OCI-LY7 (cell line): ENCODE measurements at regions not wholly inside any gene's neighbourhood (a gene's known extent, or its start where the extent isn't known, plus 50 kb on each side); places are given as distances from the start of the nearest gene placed in this dataset.

ENCODE experiments used
- BruUV-seq: library from RNA; stranded (reverse); fragments of 400-500 nt; replicated peaks from 2 replicates; lab custom pipeline; 2021; lab: Mats Ljungman, UMichigan
- CTCF ChIA-PET: fragments of 300-600 bp; sonication (Branson Sonifier 250); formaldehyde crosslinking; loops from one replicate; lab custom pipeline; 2022; ENCODE audit warnings: antibody characterized with exemption; ENCODE audit not compliant: unreplicated experiment; lab: Charles Lee
- POLR2A ChIA-PET: fragments of 300-600 bp; sonication (Branson Sonifier 250); formaldehyde crosslinking; loops from one replicate; lab custom pipeline; 2022; ENCODE audit warnings: antibody characterized with exemption; lab: Charles Lee
- DNase-seq: peaks from one replicate; pipeline ENCODE4 v3.0.0-alpha.2; 2015; ENCODE audit warnings: low spot score
- H2AFZ ChIP-seq: fragments of 200-600 bp; sonication (generic), shearing (Covaris generic); 2 replicates; pipeline ENCODE4 v1.6.1; 2014; ENCODE audit warnings: mild to moderate bottlenecking, antibody characterized with exemption, low read length, moderate library complexity
- H3K27ac ChIP-seq: fragments of 200-600 bp; sonication (generic); 2 replicates; pipeline ENCODE4 v1.5.1; 2014; ENCODE audit warnings: mixed run types, low read depth, mild to moderate bottlenecking, moderate library complexity, low read length, inconsistent platforms; ENCODE audit not compliant: poor library complexity, severe bottlenecking
- H3K36me3 ChIP-seq: fragments of 200-600 bp; sonication (generic); 2 replicates; pipeline ENCODE4 v1.6.1; 2014; ENCODE audit warnings: mild to moderate bottlenecking, antibody characterized with exemption, low read length, moderate library complexity, mixed read lengths; ENCODE audit not compliant: insufficient read depth
- H3K4me1 ChIP-seq: fragments of 200-600 bp; sonication (generic); 2 replicates; pipeline ENCODE4 v1.5.1; 2014; ENCODE audit warnings: mild to moderate bottlenecking, low read length; ENCODE audit not compliant: insufficient read depth, poor library complexity, severe bottlenecking
- H3K4me2 ChIP-seq: fragments of 200-600 bp; sonication (generic); 2 replicates; pipeline ENCODE4 v1.6.1; 2014; ENCODE audit warnings: mild to moderate bottlenecking, low read length
- H3K4me3 ChIP-seq: fragments of 200-600 bp; sonication (generic); 2 replicates; pipeline ENCODE4 v1.5.1; 2014; ENCODE audit warnings: mild to moderate bottlenecking, low read depth, low read length; ENCODE audit not compliant: poor library complexity, severe bottlenecking
- H3K79me2 ChIP-seq: fragments of 200-600 bp; sonication (generic); 2 replicates; pipeline ENCODE4 v1.6.1; 2016; ENCODE audit warnings: low read depth, mild to moderate bottlenecking, low read length, moderate library complexity, mixed read lengths; ENCODE audit not compliant: insufficient read depth
- H3K9me2 ChIP-seq: fragments of 200-600 bp; sonication (generic); 2 replicates; pipeline ENCODE4 v1.6.1; 2016; ENCODE audit warnings: mild to moderate bottlenecking, low read length, mixed read lengths; ENCODE audit not compliant: insufficient read depth
- H3K9me3 ChIP-seq: fragments of 200-600 bp; sonication (generic); 2 replicates; pipeline ENCODE4 v1.6.1; 2014; ENCODE audit warnings: mild to moderate bottlenecking, mixed run types, low read length, mixed read lengths
- H4K20me1 ChIP-seq: fragments of 200-600 bp; sonication (generic); 2 replicates; pipeline ENCODE4 v1.6.1; 2014; ENCODE audit warnings: mild to moderate bottlenecking, antibody characterized with exemption, low read length, moderate library complexity, mixed read lengths; ENCODE audit not compliant: insufficient read depth
- CTCF ChIP-seq: fragments of 200-600 bp; sonication (generic); conservative IDR thresholded peaks from 2 replicates; pipeline ENCODE4 v1.5.1; 2014; ENCODE audit warnings: mild to moderate bottlenecking, antibody characterized with exemption, low read length, moderate library complexity, mixed read lengths
- EZH2phosphoT487 ChIP-seq: fragments of 200-600 bp; sonication (generic); IDR thresholded peaks from 2 replicates; pipeline ENCODE4 v1.6.1; 2018; ENCODE audit warnings: low read depth, borderline replicate concordance, mild to moderate bottlenecking, mixed run types, antibody characterized with exemption, low read length, moderate library complexity, mixed read lengths
- intact Hi-C: fragments of 100-400 bp; cut with micrococcal nuclease; formaldehyde crosslinking; loops from one replicate; pipeline ENCODE4 v1.10.0; 2022; ENCODE audit not compliant: unreplicated experiment

- Histone ChIP-seq H3K4me1 (no peaks in the 10 kb centered on the region), H4K20me1 (no peaks in the 10 kb centered on the region), H3K79me2 (no peaks in the 10 kb centered on the region), H3K36me3 (no peaks in the 10 kb centered on the region; the same call in 1 of the 2 replicates), H3K4me2 (no peak overlapping the region), H3K9me3 (no peaks in the 10 kb centered on the region), H3K27ac (no peak overlapping the region), H2AFZ (peak overlapping the region; percentile 15; the same call in 1 of the 2 replicates), H3K4me3 (no peak overlapping the region), H3K9me2 (no peaks in the 10 kb centered on the region)
- intact Hi-C loops = no loop called here
- POLR2A ChIA-PET = interaction anchor here (1.5 kb wide), 1 partner anchor 12 kb away, joined by 4 read pairs; no protein-coding TSS in a partner anchor
- no peak for DNase-seq
- no TSS peak for BruUV-seq
- CTCF ChIA-PET = no interaction called here
- no peak for TF ChIP-seq EZH2phosphoT487
- TF ChIP-seq CTCF = no peak
Measured at GRCh38 chr16:64253525-64253924, 868.3 kb downstream of the CDH11 start.

- CTCF ChIA-PET = no interaction called here
- H3K9me3 ChIP-seq = no peaks in the 10 kb centered on the region
Measured at GRCh38 chr16:64253096-64253495, 868.8 kb downstream of the CDH11 start.

More at GRCh38 chr16:64253096-64253495, 868.8 kb downstream of the CDH11 start:
- no peak for TF ChIP-seq CTCF
- TF ChIP-seq EZH2phosphoT487 = no peak
- Histone ChIP-seq H3K9me2 (no peaks in the 10 kb centered on the region), H3K27ac (no peak overlapping the region), H3K4me3 (no peak overlapping the region), H3K4me1 (no peaks in the 10 kb centered on the region), H4K20me1 (no peaks in the 10 kb centered on the region), H3K79me2 (no peaks in the 10 kb centered on the region), H3K4me2 (no peak overlapping the region), H3K36me3 (no peaks in the 10 kb centered on the region; the same call in 1 of the 2 replicates), H2AFZ (no peak overlapping the region)
- intact Hi-C loops = no loop called here
- BruUV-seq = no TSS peak
- DNase-seq = no peak
- POLR2A ChIA-PET = interaction anchor here (1.5 kb wide), 1 partner anchor 12 kb away, joined by 4 read pairs; no protein-coding TSS in a partner anchor
